ENCODE measurements at regions not wholly inside any gene's neighbourhood (a gene's known extent, or its start where the extent isn't known, plus 50 kb on each side); places are given as distances from the start of the nearest gene placed in this dataset.

GRCh38 chr12:92431146-92431545 is 271.6 kb upstream of the PLEKHG7 start:
- no peak for TF ChIP-seq CTCF (IDR thresholded peaks at IDR 0.05)
- no peak for DNase-seq (ENCODE audit: low spot score)
- no peak for ATAC-seq (ENCODE audit: insufficient number of reproducible peaks, low FRiP score, low read depth)

GRCh38 chr12:92426332-92426731 is 276.5 kb upstream of the PLEKHG7 start:
- no peaks in the 10 kb centered on the region for H3K36me3 ChIP-seq
- TF ChIP-seq CTCF (IDR thresholded peaks at IDR 0.05): no peak
- no peak overlapping the region for H3K27ac ChIP-seq
- ATAC-seq (ENCODE audit: insufficient number of reproducible peaks, low FRiP score, low read depth) (no peak), DNase-seq (ENCODE audit: low spot score) (no peak)
- no peaks in the 10 kb centered on the region for H3K9me3 ChIP-seq
- peaks cover 0 to 7% of the 10 kb centered on the region in 2 donors for H3K4me1 ChIP-seq (ENCODE audit: control insufficient read depth in 1 of 2, low read depth in 2 of 2)
- H3K4me3 ChIP-seq: no peak overlapping the region
- no peaks in the 10 kb centered on the region for H3K27me3 ChIP-seq (replicated peaks; ENCODE audit: insufficient read depth)

More at GRCh38 chr12:92431146-92431545, 271.6 kb upstream of the PLEKHG7 start:
- H3K27ac ChIP-seq: no peak overlapping the region
- H3K36me3 ChIP-seq: no peaks in the 10 kb centered on the region
- no peaks in the 10 kb centered on the region for H3K4me1 ChIP-seq (ENCODE audit: control insufficient read depth in 1 of 2, low read depth in 2 of 2)
- no peaks in the 10 kb centered on the region for H3K27me3 ChIP-seq (replicated peaks; ENCODE audit: insufficient read depth)
- no peak overlapping the region for H3K4me3 ChIP-seq
- H3K9me3 ChIP-seq: no peaks in the 10 kb centered on the region

GRCh38 chr12:92425165-92425564 is 277.6 kb upstream of the PLEKHG7 start:
- no peaks in the 10 kb centered on the region for H3K36me3 ChIP-seq
- no peak overlapping the region for H3K4me3 ChIP-seq
- no peaks in the 10 kb centered on the region for H3K27me3 ChIP-seq (replicated peaks; ENCODE audit: insufficient read depth)
- no peak for TF ChIP-seq CTCF (IDR thresholded peaks at IDR 0.05)
- H3K27ac ChIP-seq: no peak overlapping the region
- peaks cover 0 to 7% of the 10 kb centered on the region in 2 donors for H3K4me1 ChIP-seq (ENCODE audit: control insufficient read depth in 1 of 2, low read depth in 2 of 2)
- ATAC-seq (ENCODE audit: insufficient number of reproducible peaks, low FRiP score, low read depth): no peak
- H3K9me3 ChIP-seq: no peaks in the 10 kb centered on the region
- DNase-seq (ENCODE audit: low spot score): no peak

GRCh38 chr12:92424338-92424737 is 278.5 kb upstream of the PLEKHG7 start:
- DNase-seq (ENCODE audit: low spot score): no peak
- Histone ChIP-seq H3K4me3 (no peak overlapping the region), H3K27ac (no peak overlapping the region), H3K27me3 (replicated peaks; ENCODE audit: insufficient read depth) (no peaks in the 10 kb centered on the region), H3K36me3 (no peaks in the 10 kb centered on the region), H3K9me3 (no peaks in the 10 kb centered on the region), H3K4me1 (ENCODE audit: control insufficient read depth in 1 of 2, low read depth in 2 of 2) (peaks cover 0 to 7% of the 10 kb centered on the region in 2 donors)
- TF ChIP-seq CTCF (IDR thresholded peaks at IDR 0.05): no peak
- no peak for ATAC-seq (ENCODE audit: insufficient number of reproducible peaks, low FRiP score, low read depth)

GRCh38 chr12:92421701-92422100 is 276.1 kb upstream of the BTG1 start:
- Histone ChIP-seq H3K36me3 (no peaks in the 10 kb centered on the region), H3K27me3 (replicated peaks; ENCODE audit: insufficient read depth) (no peaks in the 10 kb centered on the region), H3K4me1 (ENCODE audit: control insufficient read depth in 1 of 2, low read depth in 2 of 2) (peaks cover 0 to 7% of the 10 kb centered on the region in 2 donors), H3K4me3 (no peak overlapping the region), H3K9me3 (no peaks in the 10 kb centered on the region), H3K27ac (no peak overlapping the region)
- no peak for TF ChIP-seq CTCF (IDR thresholded peaks at IDR 0.05)
- ATAC-seq (ENCODE audit: insufficient number of reproducible peaks, low FRiP score, low read depth): no peak
- DNase-seq (ENCODE audit: low spot score): no peak
